Left ventricle myocardium superior (tissue), 1 donor: ENCODE measurements at regions not wholly inside any gene's neighbourhood (a gene's known extent, or its start where the extent isn't known, plus 50 kb on each side); places are given as distances from the start of the nearest gene placed in this dataset.

Source experiments
- ATAC-seq: fragments of 200-7000 bp; cut with Tn5 transposase; one replicate; pipeline ENCODE4 v1.9.1; 2020; ENCODE audit warnings: mild to moderate bottlenecking, moderate library complexity
- DNase-seq: peaks from one replicate; pipeline ENCODE4 v3.0.0-alpha.2; 2020
- intact Hi-C: fragments of 100-400 bp; cut with micrococcal nuclease; formaldehyde crosslinking; loops from one replicate; pipeline ENCODE4 v1.11.0; 2022
- donor health status: DM: no; HTN: yes; CAD: no; lungs with severe emphysema.

GRCh38 chr4:38430841-38431240, 233.2 kb upstream of the KLF3 start:
- ATAC-seq, result no peak
- intact Hi-C loops, result no loop called here

GRCh38 chr4:38442073-38442788, 221.8 kb upstream of the KLF3 start:
- intact Hi-C loops, result no loop called here
- ATAC-seq (no peak), DNase-seq (no peak)

More at GRCh38 chr4:38430841-38431240, 233.2 kb upstream of the KLF3 start:
- no peak for DNase-seq

- no peak for DNase-seq
- intact Hi-C loops, result no loop called here
- ATAC-seq, result no peak
These were observed 214.4 kb upstream of the KLF3 start for GRCh38 chr4:38449506-38450174.

- intact Hi-C loops, result no loop called here
- no peak for ATAC-seq
- no peak for DNase-seq
These were observed 212.0 kb upstream of the KLF3 start for GRCh38 chr4:38452009-38452408.

GRCh38 chr4:38452542-38452941, 211.5 kb upstream of the KLF3 start:
- no peak for ATAC-seq
- intact Hi-C loops, result no loop called here
- no peak for DNase-seq

- no peak for DNase-seq
- no peak for ATAC-seq
- intact Hi-C loops, result no loop called here
These were observed 210.6 kb upstream of the KLF3 start for GRCh38 chr4:38453253-38453881.

- ATAC-seq (no peak), DNase-seq (no peak)
- intact Hi-C loops, result no loop called here
These were observed 209.7 kb upstream of the KLF3 start for GRCh38 chr4:38454284-38454683.

- ATAC-seq (no peak), DNase-seq (no peak)
- intact Hi-C loops, result no loop called here
These were observed 208.7 kb upstream of the KLF3 start for GRCh38 chr4:38455092-38455862.

- intact Hi-C loops, result no loop called here
- ATAC-seq, result no peak
These were observed 207.9 kb upstream of the KLF3 start for GRCh38 chr4:38456096-38456495.

GRCh38 chr4:38461342-38461741, 202.7 kb upstream of the KLF3 start:
- intact Hi-C loops, result no loop called here
- DNase-seq (no peak), ATAC-seq (no peak)

More at GRCh38 chr4:38456096-38456495, 207.9 kb upstream of the KLF3 start:
- no peak for DNase-seq

GRCh38 chr4:38462367-38463055, 201.5 kb upstream of the KLF3 start:
- DNase-seq (no peak), ATAC-seq (no peak)
- intact Hi-C loops, result no loop called here

GRCh38 chr4:38463268-38463958, 200.6 kb upstream of the KLF3 start:
- no peak for ATAC-seq
- DNase-seq, result no peak
- intact Hi-C loops, result no loop called here

GRCh38 chr4:38464328-38464727, 199.7 kb upstream of the KLF3 start:
- ATAC-seq (no peak), DNase-seq (no peak)
- intact Hi-C loops, result no loop called here

- intact Hi-C loops, result no loop called here
- ATAC-seq, result no peak
- no peak for DNase-seq
These were observed 197.6 kb upstream of the KLF3 start for GRCh38 chr4:38466401-38466800.

GRCh38 chr4:38467296-38467695, 196.7 kb upstream of the KLF3 start:
- ATAC-seq, result no peak
- intact Hi-C loops, result no loop called here

GRCh38 chr4:38468339-38468866, 195.6 kb upstream of the KLF3 start:
- intact Hi-C loops, result no loop called here
- DNase-seq (no peak), ATAC-seq (peak; percentile 30)

More at GRCh38 chr4:38467296-38467695, 196.7 kb upstream of the KLF3 start:
- no peak for DNase-seq

- intact Hi-C loops, result no loop called here
- DNase-seq, result no peak
- ATAC-seq, result no peak
These were observed 194.6 kb upstream of the KLF3 start for GRCh38 chr4:38469410-38469809.

GRCh38 chr4:38470735-38471262, 193.2 kb upstream of the KLF3 start:
- no peak for DNase-seq
- intact Hi-C loops, result no loop called here
- no peak for ATAC-seq
